Vagina (tissue), 2 donors: ENCODE measurements at regions not wholly inside any gene's neighbourhood (a gene's known extent, or its start where the extent isn't known, plus 50 kb on each side); places are given as distances from the start of the nearest gene placed in this dataset.

Experiments
- CTCF ChIP-seq, 3 experiments: fragments of 450-650 bp in 2 of 3; fragments of 200-600 bp in 1 of 3; sonication (generic) in 1 of 3; IDR thresholded peaks; one replicate each; pipeline ENCODE4 v1.5.1; 2017 to 2019; ENCODE audit warnings: antibody characterized with exemption in 3 of 3, mild to moderate bottlenecking in 2 of 3, moderate library complexity in 2 of 3
- POLR2A ChIP-seq, 2 donors: fragments of 450-650 bp; IDR thresholded peaks; one replicate each; pipeline ENCODE4 v1.6.1; 2017; ENCODE audit warnings: antibody characterized with exemption in 2 of 2, mild to moderate bottlenecking in 2 of 2, moderate library complexity in 2 of 2
- POLR2AphosphoS5 ChIP-seq, 2 donors: sonication (generic); formaldehyde crosslinking; IDR thresholded peaks; one replicate each; pipeline ENCODE4 v1.9.0; 2017; ENCODE audit warnings: antibody characterized with exemption in 2 of 2, mild to moderate bottlenecking in 2 of 2, low read depth in 1 of 2; ENCODE audit not compliant: insufficient read depth in 1 of 2

DNA sequence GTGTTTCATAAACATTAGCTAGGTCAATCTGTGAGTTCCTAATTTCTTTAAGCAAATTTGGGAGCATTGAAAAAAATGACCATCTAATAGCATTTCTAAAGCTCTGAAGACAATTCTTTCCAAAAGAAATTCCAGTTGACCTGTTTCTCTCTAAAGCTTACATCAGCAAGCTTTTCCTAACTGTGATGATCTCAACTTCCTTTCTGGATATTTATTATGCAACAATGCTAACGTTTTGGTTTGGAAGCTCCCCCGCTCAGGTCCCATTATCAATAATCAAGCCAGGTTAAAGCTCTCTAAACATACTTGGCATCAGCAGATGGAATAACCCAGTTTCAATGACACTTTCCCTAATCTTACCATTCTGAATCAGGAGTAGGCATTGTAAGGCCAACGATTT is 196.3 kb upstream of the TANK start:
- TF ChIP-seq POLR2A (IDR thresholded peaks at IDR 0.05), result no peak
- no peak for TF ChIP-seq CTCF (IDR thresholded peaks at IDR 0.05)
- no peak for TF ChIP-seq POLR2AphosphoS5 (IDR thresholded peaks at IDR 0.05; ENCODE audit: insufficient read depth in 1 of 2, low read depth in 1 of 2)
